Inferior parietal cortex (tissue), 1 donor: ENCODE measurements at regions not wholly inside any gene's neighbourhood (a gene's known extent, or its start where the extent isn't known, plus 50 kb on each side); places are given as distances from the start of the nearest gene placed in this dataset.

Experiments used
- DNase-seq: peaks from one replicate; pipeline ENCODE4 v3.0.0-alpha.2; 2016; ENCODE audit errors: extremely low spot score

DNA sequence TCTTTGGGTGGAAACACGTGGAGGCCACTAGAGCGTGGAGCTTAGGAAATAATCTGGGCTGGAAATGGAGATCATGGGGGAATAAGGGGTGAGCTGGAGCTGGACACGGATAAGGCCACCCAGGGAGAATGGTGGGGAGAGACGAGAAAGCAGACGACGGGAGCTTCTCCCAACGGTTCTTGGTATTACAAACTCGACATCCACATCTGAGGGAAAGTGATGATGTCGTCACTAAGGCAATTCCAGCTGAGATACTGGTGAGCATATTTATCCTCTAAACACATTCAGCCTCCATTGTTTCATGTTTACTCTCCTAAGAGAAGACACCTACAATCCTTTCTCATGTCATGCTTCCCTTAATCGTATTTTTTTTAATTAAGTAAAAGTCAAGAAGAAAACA, 50.2 kb upstream of the SNX9 start:
- no peak for DNase-seq
